ENCODE measurements at regions not wholly inside any gene's neighbourhood (a gene's known extent, or its start where the extent isn't known, plus 50 kb on each side); places are given as distances from the start of the nearest gene placed in this dataset.

- TF ChIP-seq TEAD4 (IDR thresholded peaks at IDR 0.05), result no peak
Measured at GRCh38 chr17:64781810-64782555, 119.9 kb upstream of the SMURF2 start.

- TF ChIP-seq NFIC (IDR thresholded peaks at IDR 0.05) (no peak), MAX (IDR thresholded peaks at IDR 0.05) (peak; percentile 74)
Measured at GRCh38 chr17:64781014-64781756, 119.1 kb upstream of the SMURF2 start.

- TF ChIP-seq MAX (IDR thresholded peaks at IDR 0.05), result 0 out of 2 replicates have a peak, but pooled peaks have one; percentile 18
- TF ChIP-seq USF1 (IDR thresholded peaks at IDR 0.05), result no peak
Measured at GRCh38 chr17:64780096-64781013, 118.2 kb upstream of the SMURF2 start.

- no peak for TF ChIP-seq REST (IDR thresholded peaks at IDR 0.05; ENCODE audit: low read depth)
- no peak for TF ChIP-seq ZBTB7A (IDR thresholded peaks at IDR 0.05; ENCODE audit: low read depth)
- no peak for TF ChIP-seq CREB1 (IDR thresholded peaks at IDR 0.05; ENCODE audit: low read depth)
- no peak for TF ChIP-seq USF1 (IDR thresholded peaks at IDR 0.05)
- TF ChIP-seq NFIC (IDR thresholded peaks at IDR 0.05), result no peak
- no peak for TF ChIP-seq EGR1 (IDR thresholded peaks at IDR 0.05)
- no peak for TF ChIP-seq TCF12 (IDR thresholded peaks at IDR 0.05; ENCODE audit: low read depth)
- no peak for TF ChIP-seq FOXM1 (IDR thresholded peaks at IDR 0.05; ENCODE audit: borderline replicate concordance, low read depth)
- TF ChIP-seq YY1 (IDR thresholded peaks at IDR 0.05; ENCODE audit: low read depth), result no peak
- TF ChIP-seq CEBPB (IDR thresholded peaks at IDR 0.05), result no peak
- TF ChIP-seq TAF1 (IDR thresholded peaks at IDR 0.05; ENCODE audit: low read depth), result no peak
- no peak for TF ChIP-seq RAD21 (IDR thresholded peaks at IDR 0.05; ENCODE audit: low read depth)
- TF ChIP-seq EP300 (IDR thresholded peaks at IDR 0.05; ENCODE audit: borderline replicate concordance), result no peak
- no peak for TF ChIP-seq MAX (IDR thresholded peaks at IDR 0.05)
- no peak for TF ChIP-seq TEAD4 (IDR thresholded peaks at IDR 0.05)
Measured at GRCh38 chr17:64779376-64780095, 117.4 kb upstream of the SMURF2 start.

- TF ChIP-seq EP300 (IDR thresholded peaks at IDR 0.05; ENCODE audit: borderline replicate concordance) (no peak), RAD21 (IDR thresholded peaks at IDR 0.05; ENCODE audit: low read depth) (no peak), TCF12 (IDR thresholded peaks at IDR 0.05; ENCODE audit: low read depth) (no peak), REST (IDR thresholded peaks at IDR 0.05; ENCODE audit: low read depth) (no peak), NFIC (IDR thresholded peaks at IDR 0.05) (no peak), TEAD4 (IDR thresholded peaks at IDR 0.05) (no peak)
Measured at GRCh38 chr17:64778240-64779097, 116.4 kb upstream of the SMURF2 start.
